ENCODE measurements at regions not wholly inside any gene's neighbourhood (a gene's known extent, or its start where the extent isn't known, plus 50 kb on each side); places are given as distances from the start of the nearest gene placed in this dataset.

DNA sequence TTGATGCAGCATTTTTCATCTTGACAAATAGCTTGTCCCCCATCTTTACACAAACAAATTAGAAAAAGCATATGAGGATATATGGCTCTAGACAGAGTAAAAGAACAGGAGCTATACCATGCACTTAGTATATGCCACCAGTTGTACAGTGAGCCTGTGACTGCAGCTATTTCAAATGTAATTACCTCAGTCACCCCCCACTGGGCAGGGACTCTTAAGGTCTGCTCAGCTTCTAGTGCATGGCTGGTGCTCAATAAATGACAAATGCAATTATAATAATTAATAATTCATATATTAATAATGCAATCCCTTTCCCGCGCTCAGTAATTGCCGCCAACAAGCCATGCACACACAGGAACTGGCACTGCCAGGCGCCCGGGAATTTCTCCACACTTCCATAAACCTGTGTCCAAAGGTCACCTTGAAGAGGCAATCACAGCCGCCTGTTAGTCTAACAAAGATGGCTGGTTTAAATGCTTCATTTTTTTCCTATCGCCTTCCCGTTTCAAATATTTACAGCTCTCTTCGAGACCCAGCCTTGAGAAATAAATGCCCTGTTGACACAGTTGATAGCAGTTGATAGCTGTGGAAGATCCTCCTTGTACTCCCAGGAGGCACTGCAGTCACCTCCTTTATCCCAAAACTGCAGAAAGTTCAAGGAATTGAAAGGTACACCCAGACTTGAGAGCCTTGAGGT, 156.6 kb downstream of the INO80D start:
- Histone ChIP-seq H3K36me3 (ENCODE audit: control insufficient read depth, insufficient read depth, low read length) (no peaks in the 10 kb centered on the region), H3K4me3 (ENCODE audit: low read depth, low read length) (no peak overlapping the region), H3K9me3 (no peaks in the 10 kb centered on the region), H3K27me3 (replicated peaks; ENCODE audit: control insufficient read depth, insufficient read depth, low read length) (no peaks in the 10 kb centered on the region), H3K4me1 (peaks cover 40% of the 10 kb centered on the region)
- TF ChIP-seq, protein P1, sequence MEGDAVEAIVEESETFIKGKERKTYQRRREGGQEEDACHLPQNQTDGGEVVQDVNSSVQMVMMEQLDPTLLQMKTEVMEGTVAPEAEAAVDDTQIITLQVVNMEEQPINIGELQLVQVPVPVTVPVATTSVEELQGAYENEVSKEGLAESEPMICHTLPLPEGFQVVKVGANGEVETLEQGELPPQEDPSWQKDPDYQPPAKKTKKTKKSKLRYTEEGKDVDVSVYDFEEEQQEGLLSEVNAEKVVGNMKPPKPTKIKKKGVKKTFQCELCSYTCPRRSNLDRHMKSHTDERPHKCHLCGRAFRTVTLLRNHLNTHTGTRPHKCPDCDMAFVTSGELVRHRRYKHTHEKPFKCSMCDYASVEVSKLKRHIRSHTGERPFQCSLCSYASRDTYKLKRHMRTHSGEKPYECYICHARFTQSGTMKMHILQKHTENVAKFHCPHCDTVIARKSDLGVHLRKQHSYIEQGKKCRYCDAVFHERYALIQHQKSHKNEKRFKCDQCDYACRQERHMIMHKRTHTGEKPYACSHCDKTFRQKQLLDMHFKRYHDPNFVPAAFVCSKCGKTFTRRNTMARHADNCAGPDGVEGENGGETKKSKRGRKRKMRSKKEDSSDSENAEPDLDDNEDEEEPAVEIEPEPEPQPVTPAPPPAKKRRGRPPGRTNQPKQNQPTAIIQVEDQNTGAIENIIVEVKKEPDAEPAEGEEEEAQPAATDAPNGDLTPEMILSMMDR (IDR thresholded peaks at IDR 0.05; ENCODE audit: insufficient read depth in 1 of 2, low read depth in 1 of 2, low read length in 1 of 2, severe bottlenecking in 1 of 2, unreplicated experiment in 1 of 2) = no peak
- no peaks in the 10 kb centered on the region for H3K27me3 Mint-ChIP-seq (ENCODE audit: insufficient read depth, unreplicated experiment)
- ChIA-PET CTCF (interaction anchor here (1.0 kb wide), 1 partner anchor 25 kb away, joined by 3 read pairs; no protein-coding TSS in a partner anchor), POLR2A (interaction anchor here (0.6 kb wide), 1 partner anchor 46 kb away, joined by 3 read pairs; no protein-coding TSS in a partner anchor)
- BruUV-seq (replicated peaks) = no TSS peak
- no peaks in the 10 kb centered on the region for H3K9me3 Mint-ChIP-seq (ENCODE audit: unreplicated experiment)
- H3K27ac Mint-ChIP-seq (ENCODE audit: unreplicated experiment) = peak overlapping the region; percentile 79
- intact Hi-C loops (cut with micrococcal nuclease; ENCODE audit: unreplicated experiment) = loop anchor here (5.0 kb wide), 3 partner anchors 232 to 1057 kb away; partner anchors contain the start of gene NRP2
- H3K4me1 Mint-ChIP-seq (ENCODE audit: low read depth, unreplicated experiment) = peaks cover 39% of the 10 kb centered on the region
- H3K36me3 Mint-ChIP-seq (ENCODE audit: insufficient read depth, unreplicated experiment) = no peaks in the 10 kb centered on the region
- peak overlapping the region; percentile 51 for H3K4me3 Mint-ChIP-seq (ENCODE audit: unreplicated experiment)
- peak; percentile 60 to 75 for DNase-seq

DNA sequence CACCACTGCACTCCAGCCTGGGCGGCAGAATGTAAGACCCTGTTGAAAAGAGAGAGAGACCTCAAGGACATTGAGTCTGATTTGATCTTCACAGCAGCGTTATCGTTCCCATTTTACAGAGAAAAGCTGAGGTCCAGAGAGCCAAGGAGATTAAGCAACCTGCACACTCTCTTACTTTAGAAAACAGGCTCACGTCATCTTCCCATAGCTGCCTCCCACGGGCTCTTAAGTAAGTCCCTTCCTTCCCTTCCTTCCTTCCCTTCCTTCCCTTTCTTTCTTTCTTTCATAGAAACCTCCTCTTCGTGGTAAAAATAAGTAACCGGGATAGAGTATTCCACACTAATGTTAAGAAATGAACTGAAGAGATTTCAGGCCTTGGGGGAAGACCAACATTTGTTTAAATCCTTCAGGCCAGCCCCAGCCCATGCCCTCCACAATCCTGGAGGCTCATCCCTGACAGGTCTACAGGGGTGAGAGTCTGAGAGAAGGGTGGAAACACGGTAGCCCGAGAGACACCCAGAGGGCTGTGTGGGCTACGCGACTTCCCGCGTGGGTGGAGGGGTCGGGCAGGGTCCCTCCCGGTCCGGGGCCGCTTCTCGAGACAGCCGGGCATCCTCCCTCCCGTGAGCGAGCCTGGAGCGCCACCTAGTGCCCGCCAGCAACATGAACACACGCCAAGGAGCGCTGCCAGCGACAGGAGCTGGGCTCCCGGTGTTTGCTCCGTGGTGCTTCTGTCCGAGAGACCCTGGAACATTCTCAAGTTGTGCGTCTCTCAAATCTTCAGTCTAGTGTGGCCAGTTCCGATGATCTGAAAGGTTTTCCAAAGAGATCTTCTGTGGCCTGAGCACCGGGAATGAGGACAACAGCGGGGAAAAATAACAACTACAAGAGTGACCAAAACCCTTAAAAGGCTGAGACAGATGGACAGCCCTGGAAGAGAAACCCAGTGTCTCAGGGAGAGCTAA, 160.3 kb downstream of the INO80D start:
- peaks cover 21% of the 10 kb centered on the region for H3K4me1 Mint-ChIP-seq (ENCODE audit: low read depth, unreplicated experiment)

More for the DNA sequence above, 160.3 kb downstream of the INO80D start:
- intact Hi-C loops (cut with micrococcal nuclease; ENCODE audit: unreplicated experiment) = loop anchor here (1.0 to 5.0 kb wide), 8 partner anchors 23 to 1053 kb away; partner anchors contain the start of gene NRP2
- Mint-ChIP-seq H3K9me3 (ENCODE audit: unreplicated experiment) (no peaks in the 10 kb centered on the region), H3K4me3 (ENCODE audit: unreplicated experiment) (peak overlapping the region; percentile 17), H3K27me3 (ENCODE audit: insufficient read depth, unreplicated experiment) (no peaks in the 10 kb centered on the region), H3K27ac (ENCODE audit: unreplicated experiment) (no peak overlapping the region), H3K36me3 (ENCODE audit: insufficient read depth, unreplicated experiment) (no peaks in the 10 kb centered on the region)
- DNase-seq = peak; percentile 77 to 88
- Histone ChIP-seq H3K36me3 (ENCODE audit: control insufficient read depth, insufficient read depth, low read length) (no peaks in the 10 kb centered on the region), H3K27me3 (replicated peaks; ENCODE audit: control insufficient read depth, insufficient read depth, low read length) (no peaks in the 10 kb centered on the region), H3K9me3 (no peaks in the 10 kb centered on the region), H3K4me3 (ENCODE audit: low read depth, low read length) (peak overlapping the region; percentile 22), H3K4me1 (peaks cover 21% of the 10 kb centered on the region)
- TF ChIP-seq, protein P1 (IDR thresholded peaks at IDR 0.05; ENCODE audit: insufficient read depth in 1 of 2, low read depth in 1 of 2, low read length in 1 of 2, severe bottlenecking in 1 of 2, unreplicated experiment in 1 of 2) = peak; percentile 95
- no TSS peak for BruUV-seq (replicated peaks)
- ChIA-PET POLR2A (no interaction called here), CTCF (interaction anchor here (0.6 to 1.8 kb wide), 21 partner anchors 9 to 1665 kb away, joined by 3 to 21 read pairs (median 4); no protein-coding TSS in a partner anchor)

Measured in Caco-2 (cell line).